HL-60 (cell line): ENCODE measurements at regions not wholly inside any gene's neighbourhood (a gene's known extent, or its start where the extent isn't known, plus 50 kb on each side); places are given as distances from the start of the nearest gene placed in this dataset.

Experiments used
- DNase-seq, 2 experiments: peaks; one replicate each; pipeline ENCODE4 v3.0.0-alpha.2; 2010 to 2020; ENCODE audit warnings: low read depth in 1 of 2, low spot score in 1 of 2
- H3K27ac ChIP-seq: fragments of 250-450 bp; sonication (Bioruptor Pico); replicated peaks from 2 replicates; pipeline ENCODE4 v1.5.1; 2020; ENCODE audit warnings: mild to moderate bottlenecking, moderate library complexity
- H3K27me3 ChIP-seq: fragments of 250-450 bp; sonication (Bioruptor Pico); 2 replicates; pipeline ENCODE4 v1.5.1; 2021; ENCODE audit warnings: mild to moderate bottlenecking, moderate library complexity; ENCODE audit not compliant: insufficient read depth, poor library complexity, severe bottlenecking
- H3K4me3 ChIP-seq: replicated peaks from 2 replicates; pipeline ENCODE4 v1.5.1; 2011; ENCODE audit warnings: mild to moderate bottlenecking, control low read depth, low read length; ENCODE audit not compliant: insufficient read depth
- GABPA ChIP-seq: IDR thresholded peaks from 2 replicates; pipeline ENCODE4 v1.6.1; 2012; ENCODE audit warnings: low read depth
- POLR2AphosphoS5 ChIP-seq: IDR thresholded peaks from 2 replicates; pipeline ENCODE4 v1.6.1; 2012; ENCODE audit warnings: low read depth
- SPI1 ChIP-seq: IDR thresholded peaks from 2 replicates; pipeline ENCODE4 v1.6.1; 2012; ENCODE audit warnings: low read depth, mild to moderate bottlenecking, borderline replicate concordance
- TF ChIP-seq, protein P1 (sequence below): IDR thresholded peaks from one replicate; pipeline ENCODE4 v1.5.1; 2011; ENCODE audit warnings: low read length, control low read depth, inconsistent platforms; ENCODE audit not compliant: insufficient read depth
- TF ChIP-seq, protein P2 (sequence below): IDR thresholded peaks from 2 replicates; pipeline ENCODE4 v1.6.1; 2012; ENCODE audit warnings: low read depth; ENCODE audit not compliant: insufficient replicate concordance

DNA sequence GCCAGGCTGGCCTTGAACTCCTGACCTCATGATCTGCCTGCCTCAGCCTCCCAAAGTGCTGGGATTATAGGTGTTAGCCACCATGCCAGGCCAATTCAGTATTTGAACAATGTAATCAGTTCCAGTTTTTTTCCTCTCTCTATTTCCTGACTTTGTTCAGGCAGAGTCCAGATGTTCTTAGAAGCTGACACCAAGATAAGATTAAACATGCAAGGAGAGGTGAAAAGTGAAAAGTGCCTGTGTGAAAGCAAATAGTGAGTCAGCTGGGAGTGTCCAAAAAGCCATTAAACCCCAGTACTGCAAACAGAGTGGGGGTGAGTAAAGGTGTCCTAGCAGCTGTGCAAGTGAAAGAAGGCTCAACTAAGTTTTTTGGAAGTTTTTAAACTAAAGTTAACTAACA lies 231.5 kb downstream of the PTH2R start:
- H3K27ac ChIP-seq = no peak overlapping the region
- H3K27me3 ChIP-seq = no peaks in the 10 kb centered on the region
- no peak overlapping the region for H3K4me3 ChIP-seq
- TF ChIP-seq, protein P1, sequence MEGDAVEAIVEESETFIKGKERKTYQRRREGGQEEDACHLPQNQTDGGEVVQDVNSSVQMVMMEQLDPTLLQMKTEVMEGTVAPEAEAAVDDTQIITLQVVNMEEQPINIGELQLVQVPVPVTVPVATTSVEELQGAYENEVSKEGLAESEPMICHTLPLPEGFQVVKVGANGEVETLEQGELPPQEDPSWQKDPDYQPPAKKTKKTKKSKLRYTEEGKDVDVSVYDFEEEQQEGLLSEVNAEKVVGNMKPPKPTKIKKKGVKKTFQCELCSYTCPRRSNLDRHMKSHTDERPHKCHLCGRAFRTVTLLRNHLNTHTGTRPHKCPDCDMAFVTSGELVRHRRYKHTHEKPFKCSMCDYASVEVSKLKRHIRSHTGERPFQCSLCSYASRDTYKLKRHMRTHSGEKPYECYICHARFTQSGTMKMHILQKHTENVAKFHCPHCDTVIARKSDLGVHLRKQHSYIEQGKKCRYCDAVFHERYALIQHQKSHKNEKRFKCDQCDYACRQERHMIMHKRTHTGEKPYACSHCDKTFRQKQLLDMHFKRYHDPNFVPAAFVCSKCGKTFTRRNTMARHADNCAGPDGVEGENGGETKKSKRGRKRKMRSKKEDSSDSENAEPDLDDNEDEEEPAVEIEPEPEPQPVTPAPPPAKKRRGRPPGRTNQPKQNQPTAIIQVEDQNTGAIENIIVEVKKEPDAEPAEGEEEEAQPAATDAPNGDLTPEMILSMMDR = no peak
- TF ChIP-seq GABPA = no peak
- TF ChIP-seq POLR2AphosphoS5 = no peak
- TF ChIP-seq, protein P2, sequence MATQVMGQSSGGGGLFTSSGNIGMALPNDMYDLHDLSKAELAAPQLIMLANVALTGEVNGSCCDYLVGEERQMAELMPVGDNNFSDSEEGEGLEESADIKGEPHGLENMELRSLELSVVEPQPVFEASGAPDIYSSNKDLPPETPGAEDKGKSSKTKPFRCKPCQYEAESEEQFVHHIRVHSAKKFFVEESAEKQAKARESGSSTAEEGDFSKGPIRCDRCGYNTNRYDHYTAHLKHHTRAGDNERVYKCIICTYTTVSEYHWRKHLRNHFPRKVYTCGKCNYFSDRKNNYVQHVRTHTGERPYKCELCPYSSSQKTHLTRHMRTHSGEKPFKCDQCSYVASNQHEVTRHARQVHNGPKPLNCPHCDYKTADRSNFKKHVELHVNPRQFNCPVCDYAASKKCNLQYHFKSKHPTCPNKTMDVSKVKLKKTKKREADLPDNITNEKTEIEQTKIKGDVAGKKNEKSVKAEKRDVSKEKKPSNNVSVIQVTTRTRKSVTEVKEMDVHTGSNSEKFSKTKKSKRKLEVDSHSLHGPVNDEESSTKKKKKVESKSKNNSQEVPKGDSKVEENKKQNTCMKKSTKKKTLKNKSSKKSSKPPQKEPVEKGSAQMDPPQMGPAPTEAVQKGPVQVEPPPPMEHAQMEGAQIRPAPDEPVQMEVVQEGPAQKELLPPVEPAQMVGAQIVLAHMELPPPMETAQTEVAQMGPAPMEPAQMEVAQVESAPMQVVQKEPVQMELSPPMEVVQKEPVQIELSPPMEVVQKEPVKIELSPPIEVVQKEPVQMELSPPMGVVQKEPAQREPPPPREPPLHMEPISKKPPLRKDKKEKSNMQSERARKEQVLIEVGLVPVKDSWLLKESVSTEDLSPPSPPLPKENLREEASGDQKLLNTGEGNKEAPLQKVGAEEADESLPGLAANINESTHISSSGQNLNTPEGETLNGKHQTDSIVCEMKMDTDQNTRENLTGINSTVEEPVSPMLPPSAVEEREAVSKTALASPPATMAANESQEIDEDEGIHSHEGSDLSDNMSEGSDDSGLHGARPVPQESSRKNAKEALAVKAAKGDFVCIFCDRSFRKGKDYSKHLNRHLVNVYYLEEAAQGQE = no peak
- TF ChIP-seq SPI1 = no peak
- no peak for DNase-seq

DNA sequence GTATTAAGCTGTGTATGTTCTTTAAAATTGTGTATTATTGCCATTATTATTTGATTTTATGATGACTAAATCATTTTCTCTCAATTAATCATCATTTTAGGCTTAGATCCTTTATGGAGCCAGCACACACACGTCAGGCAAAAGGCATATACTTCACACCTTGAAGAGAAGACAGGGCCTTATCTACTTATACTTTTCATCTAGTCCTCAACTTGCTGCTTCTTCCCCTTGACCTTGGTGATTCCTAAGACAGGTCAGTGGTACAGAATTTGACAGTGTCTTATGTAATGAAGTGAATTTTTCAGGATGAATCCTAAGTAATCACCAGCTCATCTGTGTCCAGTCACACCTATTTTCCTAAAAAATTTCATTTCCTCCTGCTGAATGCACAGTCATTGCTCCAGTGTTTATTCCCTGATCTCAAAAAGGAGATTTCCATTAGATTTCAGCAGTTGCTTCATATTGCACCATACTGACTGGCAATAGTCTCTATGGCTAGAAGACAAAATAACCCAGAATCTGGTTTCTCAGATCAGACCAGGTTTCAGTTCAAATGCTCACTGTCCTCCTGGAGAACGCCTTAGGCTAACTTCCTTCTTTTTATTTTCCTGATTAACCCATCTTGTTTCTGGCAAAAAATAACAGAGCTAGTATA lies 235.7 kb downstream of the PTH2R start:
- TF ChIP-seq SPI1 (no peak), GABPA (no peak), POLR2AphosphoS5 (no peak)
- TF ChIP-seq, protein P2 = no peak
- TF ChIP-seq, protein P1 = no peak

DNA sequence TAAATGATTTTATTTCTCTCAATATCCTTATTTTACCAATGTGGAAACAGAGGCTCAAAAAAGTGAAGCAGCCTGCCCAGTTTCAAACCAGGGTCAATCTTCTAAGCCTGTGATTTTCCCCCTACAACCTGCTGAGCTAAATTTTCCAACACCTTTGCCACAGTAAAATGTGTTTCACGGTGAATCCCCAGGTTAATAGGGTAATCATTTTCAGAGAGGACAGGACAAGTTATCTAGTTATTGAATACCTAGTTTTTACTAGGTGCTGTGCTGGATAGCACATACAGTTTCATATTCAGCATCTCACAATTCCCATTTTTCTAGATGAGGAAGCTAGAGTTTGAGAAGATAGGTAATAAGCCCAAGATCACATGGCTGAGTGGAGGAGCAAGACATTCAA lies 236.6 kb downstream of the PTH2R start:
- Histone ChIP-seq H3K4me3 (no peak overlapping the region), H3K27me3 (no peaks in the 10 kb centered on the region), H3K27ac (no peak overlapping the region)
- TF ChIP-seq GABPA (no peak), SPI1 (no peak), POLR2AphosphoS5 (no peak)
- TF ChIP-seq, protein P2 = no peak
- DNase-seq = no peak

More for the DNA sequence above, 235.7 kb downstream of the PTH2R start:
- Histone ChIP-seq H3K4me3 (no peak overlapping the region), H3K27me3 (no peaks in the 10 kb centered on the region), H3K27ac (no peak overlapping the region)
- no peak for DNase-seq

DNA sequence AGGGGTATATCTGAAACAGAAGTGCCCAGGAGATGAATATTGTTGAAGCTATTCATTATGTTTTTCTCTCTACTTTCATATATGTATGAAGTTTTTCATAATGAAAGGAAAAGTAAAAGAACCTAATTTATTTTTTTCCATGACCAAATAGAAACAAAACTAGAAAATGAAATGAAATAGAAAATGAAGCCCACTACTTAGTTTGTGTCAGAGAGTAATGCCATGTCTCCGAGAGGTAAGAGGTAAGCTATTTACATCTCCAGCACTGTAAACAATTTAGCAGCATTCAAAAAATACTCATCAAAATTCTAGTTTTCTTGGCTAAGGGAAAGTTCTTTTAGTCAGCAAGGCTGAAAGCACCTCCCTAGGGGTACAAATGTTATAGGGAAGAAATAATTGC lies 238.6 kb downstream of the PTH2R start:
- no peak overlapping the region for H3K27ac ChIP-seq
- no peak for TF ChIP-seq POLR2AphosphoS5
- TF ChIP-seq, protein P2 = no peak
- no peak for TF ChIP-seq SPI1
- no peak for TF ChIP-seq GABPA
- TF ChIP-seq, protein P1 = no peak
- DNase-seq = no peak
- H3K4me3 ChIP-seq = no peak overlapping the region
- H3K27me3 ChIP-seq = no peaks in the 10 kb centered on the region
